ENCODE measurements at regions not wholly inside any gene's neighbourhood (a gene's known extent, or its start where the extent isn't known, plus 50 kb on each side); places are given as distances from the start of the nearest gene placed in this dataset.

GRCh38 chr6:80402266-80402665 lies 295.8 kb downstream of the BCKDHB start:
- Mint-ChIP-seq H3K36me3 (peaks cover 10% of the 10 kb centered on the region), H3K9me3 (peaks cover 42% of the 10 kb centered on the region), H3K4me1 (no peaks in the 10 kb centered on the region), H3K27ac (no peak overlapping the region), H3K27me3 (ENCODE audit: low read depth) (no peaks in the 10 kb centered on the region), H3K4me3 (no peak overlapping the region)
- DNase-seq (ENCODE audit: low spot score) (no peak), ATAC-seq (no peak)
- POLR2A ChIA-PET = no interaction called here
- CTCF ChIA-PET = no interaction called here
- TF ChIP-seq PREB (CRISPR knock-in tag; IDR thresholded peaks at IDR 0.05; ENCODE audit: borderline replicate concordance) (no peak), ERG (CRISPR knock-in tag; IDR thresholded peaks at IDR 0.05) (no peak), TP53 (CRISPR knock-in tag; IDR thresholded peaks at IDR 0.05) (no peak), ATF6 (CRISPR knock-in tag; IDR thresholded peaks at IDR 0.05) (no peak), E2F4 (CRISPR knock-in tag; IDR thresholded peaks at IDR 0.05; ENCODE audit: borderline replicate concordance, low read depth) (no peak), E2F1 (CRISPR knock-in tag; IDR thresholded peaks at IDR 0.05) (no peak)

Data from WTC11 (cell line).